PC-3 (cell line): ENCODE measurements at regions not wholly inside any gene's neighbourhood (a gene's known extent, or its start where the extent isn't known, plus 50 kb on each side); places are given as distances from the start of the nearest gene placed in this dataset.

Source experiments
- ATAC-seq: fragments of 200-7000 bp; cut with Tn5 transposase; 2 replicates; pipeline ENCODE4 v1.9.1; 2020; ENCODE audit warnings: mild to moderate bottlenecking, moderate library complexity
- BruUV-seq: library from RNA; stranded (reverse); fragments of 400-500 nt; replicated peaks from 2 replicates; lab custom pipeline; 2021; lab: Mats Ljungman, UMichigan
- CTCF ChIA-PET: fragments of 300-600 bp; sonication (Branson Sonifier 250); formaldehyde crosslinking; loops from one replicate; lab custom pipeline; 2022; ENCODE audit warnings: antibody characterized with exemption; lab: Charles Lee
- POLR2A ChIA-PET: fragments of 300-600 bp; sonication (Branson Sonifier 250); formaldehyde crosslinking; loops from one replicate; lab custom pipeline; 2022; ENCODE audit warnings: antibody characterized with exemption; ENCODE audit not compliant: unreplicated experiment; lab: Charles Lee
- DNase-seq: peaks from one replicate; pipeline ENCODE4 v3.0.0-alpha.2; 2015
- H2AFZ ChIP-seq: fragments of 300-600 bp; sonication (generic); 2 replicates; pipeline ENCODE4 v1.6.0; 2016; ENCODE audit warnings: antibody characterized with exemption, low read length
- H3F3A ChIP-seq: fragments of 300-600 bp; sonication (generic); one replicate; pipeline ENCODE4 v1.6.0; 2017; ENCODE audit warnings: antibody characterized with exemption, low read length, control low read depth, mild to moderate bottlenecking; ENCODE audit not compliant: unreplicated experiment
- H3K27ac ChIP-seq: fragments of 300-600 bp; sonication (generic); 2 replicates; pipeline ENCODE4 v1.5.1; 2016; ENCODE audit warnings: mild to moderate bottlenecking, low read length
- H3K27me3 ChIP-seq: fragments of 300-600 bp; sonication (generic); 2 replicates; pipeline ENCODE4 v1.6.1; 2016; ENCODE audit warnings: low read length, mixed read lengths
- H3K36me3 ChIP-seq: fragments of 300-600 bp; sonication (generic); 2 replicates; pipeline ENCODE4 v1.6.1; 2016; ENCODE audit warnings: low read depth, mixed run types, low read length, mixed read lengths
- H3K4me1 ChIP-seq: fragments of 300-600 bp; sonication (generic); 2 replicates; pipeline ENCODE4 v1.5.1; 2016; ENCODE audit warnings: low read length; ENCODE audit not compliant: insufficient read depth
- H3K4me2 ChIP-seq: fragments of 300-600 bp; sonication (generic); 2 replicates; pipeline ENCODE4 v1.6.0; 2016; ENCODE audit warnings: low read length
- H3K4me3 ChIP-seq: fragments of 300-600 bp; sonication (generic); 2 replicates; pipeline ENCODE4 v1.5.1; 2016; ENCODE audit warnings: mild to moderate bottlenecking, low read length, mixed read lengths
- H3K79me2 ChIP-seq: fragments of 300-600 bp; sonication (generic); 2 replicates; pipeline ENCODE4 v1.6.1; 2017; ENCODE audit warnings: low read length, mixed read lengths
- H3K9ac ChIP-seq: fragments of 300-600 bp; sonication (generic); 2 replicates; pipeline ENCODE4 v1.6.0; 2016; ENCODE audit warnings: mild to moderate bottlenecking, low read length
- H3K9me2 ChIP-seq: fragments of 300-600 bp; sonication (generic); replicated peaks from 2 replicates; pipeline ENCODE4 v1.6.1; 2016; ENCODE audit warnings: mixed run types, low read length, mixed read lengths
- H3K9me3 ChIP-seq: fragments of 300-600 bp; sonication (generic); 2 replicates; pipeline ENCODE4 v1.6.1; 2016; ENCODE audit warnings: low read length, mixed read lengths
- H4K20me1 ChIP-seq: fragments of 300-600 bp; sonication (generic); 2 replicates; pipeline ENCODE4 v1.6.1; 2016; ENCODE audit warnings: low read length, mixed read lengths
- CTCF ChIP-seq: fragments of 300-600 bp; sonication (generic); conservative IDR thresholded peaks from 2 replicates; pipeline ENCODE4 v1.5.1; 2017; ENCODE audit warnings: antibody characterized with exemption, low read depth, mild to moderate bottlenecking, low read length
- EZH2 ChIP-seq: fragments of 300-600 bp; sonication (generic); IDR thresholded peaks from one replicate; pipeline ENCODE4 v1.6.1; 2017; ENCODE audit warnings: antibody characterized with exemption, mild to moderate bottlenecking, low read length; ENCODE audit not compliant: unreplicated experiment
- EZH2phosphoT487 ChIP-seq: fragments of 300-600 bp; sonication (generic); IDR thresholded peaks from 2 replicates; pipeline ENCODE4 v1.6.1; 2018; ENCODE audit warnings: mild to moderate bottlenecking, antibody characterized with exemption, low read length, borderline replicate concordance
- intact Hi-C: fragments of 100-400 bp; cut with micrococcal nuclease; formaldehyde crosslinking; loops from 2 replicates; pipeline ENCODE4 v1.9.0; 2023

- Histone ChIP-seq H3K9me2 (no peaks in the 10 kb centered on the region), H4K20me1 (no peaks in the 10 kb centered on the region), H3K27ac (no peak overlapping the region), H3K4me3 (no peak overlapping the region), H3K4me1 (no peaks in the 10 kb centered on the region), H3K4me2 (no peak overlapping the region), H3K27me3 (peaks cover 9% of the 10 kb centered on the region; the same call in 1 of the 2 replicates), H3K9me3 (no peaks in the 10 kb centered on the region), H3F3A (no peaks in the 10 kb centered on the region), H3K9ac (no peak overlapping the region), H2AFZ (no peak overlapping the region), H3K36me3 (no peaks in the 10 kb centered on the region), H3K79me2 (no peaks in the 10 kb centered on the region)
- DNase-seq (peak; percentile 9), ATAC-seq (no peak)
- CTCF ChIA-PET, result no interaction called here
- TF ChIP-seq EZH2phosphoT487 (no peak), CTCF (no peak), EZH2 (no peak)
- intact Hi-C loops, result no loop called here
- POLR2A ChIA-PET, result no interaction called here
- BruUV-seq, result no TSS peak
These were observed 68.2 kb upstream of the CXCR4 start for GRCh38 chr2:136185981-136186776.

- no peak for DNase-seq
- intact Hi-C loops, result no loop called here
- no peaks in the 10 kb centered on the region for H3F3A ChIP-seq
- no peaks in the 10 kb centered on the region for H3K9me2 ChIP-seq
- ATAC-seq, result no peak
- no peaks in the 10 kb centered on the region for H3K79me2 ChIP-seq
- H3K27ac ChIP-seq, result no peak overlapping the region
- no peaks in the 10 kb centered on the region for H3K9me3 ChIP-seq
- TF ChIP-seq EZH2phosphoT487 (no peak), EZH2 (no peak), CTCF (no peak)
- H3K4me2 ChIP-seq, result no peak overlapping the region
- H3K27me3 ChIP-seq, result 0 out of 2 replicates have a peak, but pooled peaks cover 2% of the 10 kb centered on the region
- H4K20me1 ChIP-seq, result no peaks in the 10 kb centered on the region
- no TSS peak for BruUV-seq
- no peaks in the 10 kb centered on the region for H3K36me3 ChIP-seq
- H3K9ac ChIP-seq, result no peak overlapping the region
- ChIA-PET CTCF (no interaction called here), POLR2A (no interaction called here)
- no peak overlapping the region for H2AFZ ChIP-seq
- no peak overlapping the region for H3K4me3 ChIP-seq
- H3K4me1 ChIP-seq, result no peaks in the 10 kb centered on the region
These were observed 65.1 kb upstream of the CXCR4 start for GRCh38 chr2:136183097-136183496.

GRCh38 chr2:136182315-136182714 is 64.4 kb upstream of the CXCR4 start:
- H2AFZ ChIP-seq, result no peak overlapping the region
- POLR2A ChIA-PET, result no interaction called here
- CTCF ChIA-PET, result no interaction called here
- no peaks in the 10 kb centered on the region for H4K20me1 ChIP-seq
- no peak overlapping the region for H3K27ac ChIP-seq
- no peaks in the 10 kb centered on the region for H3K4me1 ChIP-seq
- TF ChIP-seq CTCF (no peak), EZH2phosphoT487 (no peak), EZH2 (no peak)
- intact Hi-C loops, result no loop called here
- no peaks in the 10 kb centered on the region for H3K27me3 ChIP-seq
- no peaks in the 10 kb centered on the region for H3K36me3 ChIP-seq
- no peak overlapping the region for H3K9ac ChIP-seq
- no peak for ATAC-seq
- H3F3A ChIP-seq, result no peaks in the 10 kb centered on the region
- H3K4me2 ChIP-seq, result no peak overlapping the region
- BruUV-seq, result no TSS peak
- no peaks in the 10 kb centered on the region for H3K79me2 ChIP-seq
- no peaks in the 10 kb centered on the region for H3K9me3 ChIP-seq
- no peak overlapping the region for H3K4me3 ChIP-seq
- DNase-seq, result no peak
- H3K9me2 ChIP-seq, result no peaks in the 10 kb centered on the region
